Tibial nerve (tissue), 4 donors: ENCODE measurements at regions not wholly inside any gene's neighbourhood (a gene's known extent, or its start where the extent isn't known, plus 50 kb on each side); places are given as distances from the start of the nearest gene placed in this dataset.
A peak's percentile ranks its signal among the peaks of the same experiment; 100 is the strongest.

ENCODE experiments used
- DNase-seq, 2 donors: peaks; one replicate each; pipeline ENCODE4 v3.0.0-alpha.2; 2019; ENCODE audit warnings: low spot score in 2 of 2
- H3K27ac ChIP-seq, 4 donors: fragments of 200-600 bp; sonication (generic) in 3 of 4; one replicate each; pipeline ENCODE4 v1.5.1; 2017 to 2019; ENCODE audit warnings: mild to moderate bottlenecking in 1 of 4
- H3K27me3 ChIP-seq, 2 donors: fragments of 200-600 bp; sonication (generic) in 1 of 2; one replicate each; pipeline versions ENCODE4 v1.5.1 to v1.6.0; 2017 to 2019
- H3K36me3 ChIP-seq, 3 donors: fragments of 200-600 bp; sonication (generic); one replicate each; pipeline ENCODE4 v1.5.1; 2018 to 2019
- H3K4me1 ChIP-seq, 4 donors: fragments of 200-600 bp; sonication (generic) in 3 of 4; one replicate each; pipeline ENCODE4 v1.5.1; 2017 to 2019
- H3K4me3 ChIP-seq, 4 donors: fragments of 200-600 bp; sonication (generic) in 3 of 4; one replicate each; pipeline ENCODE4 v1.5.1; 2017 to 2019; ENCODE audit warnings: mild to moderate bottlenecking in 1 of 4, moderate library complexity in 1 of 4
- H3K9me3 ChIP-seq, 4 donors: fragments of 200-600 bp; sonication (generic) in 3 of 4; one replicate each; pipeline ENCODE4 v1.5.1; 2017 to 2019
- CTCF ChIP-seq, 5 experiments: fragments of 200-600 bp in 3 of 5; fragments of 450-650 bp in 2 of 5; sonication (generic) in 3 of 5; IDR thresholded peaks; one replicate each; pipeline ENCODE4 v1.5.1; 2016 to 2019; ENCODE audit warnings: antibody characterized with exemption in 5 of 5, mild to moderate bottlenecking in 3 of 5, moderate library complexity in 2 of 5
- EP300 ChIP-seq, 2 donors: sonication (generic); formaldehyde crosslinking; IDR thresholded peaks; one replicate each; pipeline ENCODE4 v1.6.1; 2017; ENCODE audit warnings: antibody characterized with exemption in 2 of 2, mild to moderate bottlenecking in 1 of 2
- POLR2A ChIP-seq, 2 donors: fragments of 450-650 bp; IDR thresholded peaks; one replicate each; pipeline ENCODE4 v1.6.1; 2017; ENCODE audit warnings: antibody characterized with exemption in 2 of 2, mild to moderate bottlenecking in 2 of 2, moderate library complexity in 2 of 2
- WGBS, 2 donors: methylation state at CpG; one replicate each; pipeline ENCODE4 v1.1.5; 2018; 5-methylcytosine and 5-hydroxymethylcytosine counted together

- Histone ChIP-seq H3K27ac (no peak overlapping the region), H3K9me3 (no peaks in the 10 kb centered on the region), H3K4me3 (no peak overlapping the region), H3K4me1 (no peaks in the 10 kb centered on the region), H3K36me3 (no peaks in the 10 kb centered on the region), H3K27me3 (no peaks in the 10 kb centered on the region)
- TF ChIP-seq EP300 (IDR thresholded peaks at IDR 0.05) = no peak
- TF ChIP-seq POLR2A (IDR thresholded peaks at IDR 0.05) = no peak
- no peak for TF ChIP-seq CTCF (IDR thresholded peaks at IDR 0.05)
- DNase-seq = no peak
- WGBS, 2 donors = 88 to 91% methylated on average over 3 of the region's 3 CpGs
Measured at GRCh38 chr18:27608174-27608573, 423.1 kb upstream of the CHST9 start.

- TF ChIP-seq EP300 (IDR thresholded peaks at IDR 0.05) (no peak), CTCF (IDR thresholded peaks at IDR 0.05) (no peak), POLR2A (IDR thresholded peaks at IDR 0.05) (no peak)
Measured at GRCh38 chr18:27606741-27607140, 421.6 kb upstream of the CHST9 start.

GRCh38 chr18:27605107-27605834 lies 420.2 kb upstream of the CHST9 start:
- H3K27me3 ChIP-seq = no peaks in the 10 kb centered on the region
- H3K27ac ChIP-seq = no peak overlapping the region
- TF ChIP-seq CTCF (IDR thresholded peaks at IDR 0.05) (peak; percentile 57 to 77 (median 68)), POLR2A (IDR thresholded peaks at IDR 0.05) (no peak)
- no peaks in the 10 kb centered on the region for H3K36me3 ChIP-seq
- 23 to 26% methylated on average over 5 of the region's 5 CpGs for WGBS, 2 donors
- peak; percentile 26 to 60 for DNase-seq
- H3K4me3 ChIP-seq = no peak overlapping the region
- no peaks in the 10 kb centered on the region for H3K9me3 ChIP-seq
- H3K4me1 ChIP-seq = no peaks in the 10 kb centered on the region

More at GRCh38 chr18:27606741-27607140, 421.6 kb upstream of the CHST9 start:
- no peaks in the 10 kb centered on the region for H3K4me1 ChIP-seq
- no peaks in the 10 kb centered on the region for H3K9me3 ChIP-seq
- no peaks in the 10 kb centered on the region for H3K36me3 ChIP-seq
- no peak for DNase-seq
- no peak overlapping the region for H3K27ac ChIP-seq
- H3K4me3 ChIP-seq = no peak overlapping the region
- 63 to 75% methylated on average over 2 of the region's 2 CpGs for WGBS, 2 donors
- H3K27me3 ChIP-seq = no peaks in the 10 kb centered on the region

GRCh38 chr18:27604583-27604982 lies 419.5 kb upstream of the CHST9 start:
- H3K27me3 ChIP-seq = no peaks in the 10 kb centered on the region
- TF ChIP-seq POLR2A (IDR thresholded peaks at IDR 0.05) (no peak), CTCF (IDR thresholded peaks at IDR 0.05) (no peak), EP300 (IDR thresholded peaks at IDR 0.05) (no peak)
- no peaks in the 10 kb centered on the region for H3K9me3 ChIP-seq
- DNase-seq = no peak
- 82 to 86% methylated on average over 4 of the region's 4 CpGs for WGBS, 2 donors
- H3K4me1 ChIP-seq = no peaks in the 10 kb centered on the region
- H3K4me3 ChIP-seq = no peak overlapping the region
- no peak overlapping the region for H3K27ac ChIP-seq
- no peaks in the 10 kb centered on the region for H3K36me3 ChIP-seq

- no peak for DNase-seq
- H3K27me3 ChIP-seq = no peaks in the 10 kb centered on the region
- no peak overlapping the region for H3K27ac ChIP-seq
- H3K4me3 ChIP-seq = no peak overlapping the region
- H3K9me3 ChIP-seq = no peaks in the 10 kb centered on the region
- TF ChIP-seq CTCF (IDR thresholded peaks at IDR 0.05) (no peak), EP300 (IDR thresholded peaks at IDR 0.05) (no peak), POLR2A (IDR thresholded peaks at IDR 0.05) (no peak)
- H3K4me1 ChIP-seq = no peaks in the 10 kb centered on the region
- H3K36me3 ChIP-seq = no peaks in the 10 kb centered on the region
- 92 to 94% methylated on average over 2 of the region's 2 CpGs for WGBS, 2 donors
Measured at GRCh38 chr18:27602092-27602491, 417.0 kb upstream of the CHST9 start.
